SW480 (cell line): ENCODE measurements at regions not wholly inside any gene's neighbourhood (a gene's known extent, or its start where the extent isn't known, plus 50 kb on each side); places are given as distances from the start of the nearest gene placed in this dataset.

Experiments
- DNase-seq: peaks from one replicate; pipeline ENCODE4 v3.0.0-alpha.2; 2016; ENCODE audit warnings: low spot score

DNA sequence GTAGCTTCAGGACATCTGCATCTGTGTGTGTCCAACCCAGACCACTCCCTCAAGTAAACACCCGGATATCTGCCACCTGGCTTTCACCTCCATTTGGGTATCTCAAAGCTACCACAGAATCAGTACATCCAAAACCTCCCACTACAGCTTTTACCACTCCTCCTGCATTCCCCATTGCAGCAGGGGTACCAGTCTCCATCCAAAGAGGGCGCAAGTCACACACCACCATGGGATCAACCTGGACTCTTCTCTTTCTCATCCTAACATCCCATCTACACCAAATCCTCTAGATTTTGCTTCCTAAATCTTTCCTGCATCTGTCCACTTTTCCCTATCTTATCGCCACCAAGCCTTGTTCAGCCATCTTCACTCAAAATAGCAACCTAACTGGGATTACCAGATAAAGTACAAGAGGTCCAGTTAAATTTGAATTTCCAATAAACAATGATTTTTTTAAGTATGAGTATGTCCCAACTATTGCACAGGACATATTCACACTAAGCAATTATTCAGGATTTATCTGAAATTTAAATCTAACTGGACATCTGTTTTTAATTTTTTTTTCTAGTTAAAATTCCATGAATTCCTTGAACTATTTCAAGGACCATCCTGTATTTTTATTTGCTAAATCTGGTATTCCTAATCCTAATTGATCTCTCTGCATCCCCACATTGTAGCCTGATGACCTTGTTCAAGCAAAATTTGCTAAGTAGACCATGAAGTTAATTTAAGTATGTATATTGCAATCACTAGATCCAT lies 164.3 kb upstream of the MLN start:
- no peak for DNase-seq

DNA sequence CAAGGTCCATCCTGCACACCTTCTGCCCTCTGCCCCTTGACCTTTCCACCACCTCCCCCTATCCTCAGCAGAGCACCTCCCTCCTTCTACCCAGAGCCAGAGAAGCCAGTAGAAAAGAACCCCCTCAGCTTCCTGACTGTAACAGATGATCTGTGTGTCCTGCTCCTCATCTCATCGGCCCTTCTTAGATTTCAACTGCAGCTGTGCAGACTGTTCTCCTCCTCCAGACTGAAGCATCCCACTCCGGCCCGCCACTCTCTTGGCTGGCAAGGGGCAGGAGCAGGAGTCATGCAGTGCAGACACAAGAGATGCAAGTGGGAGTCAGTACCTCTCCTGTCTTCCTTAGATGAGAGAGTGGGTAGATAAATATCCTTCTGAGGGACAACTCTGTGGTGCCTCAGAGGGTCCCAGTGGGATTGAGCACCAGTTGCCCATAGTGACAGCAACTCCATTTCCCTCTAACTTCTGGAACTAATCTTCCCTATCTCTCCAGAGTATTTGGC lies 163.5 kb upstream of the MLN start:
- DNase-seq, result no peak

DNA sequence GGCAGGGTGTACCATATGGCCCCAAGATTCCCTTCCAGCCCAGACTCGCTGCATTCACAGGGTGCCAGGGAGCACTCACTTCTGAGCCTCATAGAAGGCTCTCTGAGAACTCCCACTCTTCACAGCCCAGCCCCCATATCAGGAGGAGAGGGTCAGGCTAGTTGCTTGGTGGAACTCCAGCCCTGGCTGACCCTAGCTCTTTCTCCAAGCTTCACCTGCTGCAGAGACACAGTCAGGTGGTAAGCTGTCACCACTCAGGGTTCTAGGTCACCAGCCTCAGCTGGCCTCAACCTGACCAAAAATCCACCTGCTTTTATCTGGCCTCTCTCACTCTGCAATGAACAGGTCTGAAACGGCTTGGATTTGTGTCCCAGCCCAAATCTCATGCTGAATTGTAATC lies 162.7 kb upstream of the MLN start:
- no peak for DNase-seq

DNA sequence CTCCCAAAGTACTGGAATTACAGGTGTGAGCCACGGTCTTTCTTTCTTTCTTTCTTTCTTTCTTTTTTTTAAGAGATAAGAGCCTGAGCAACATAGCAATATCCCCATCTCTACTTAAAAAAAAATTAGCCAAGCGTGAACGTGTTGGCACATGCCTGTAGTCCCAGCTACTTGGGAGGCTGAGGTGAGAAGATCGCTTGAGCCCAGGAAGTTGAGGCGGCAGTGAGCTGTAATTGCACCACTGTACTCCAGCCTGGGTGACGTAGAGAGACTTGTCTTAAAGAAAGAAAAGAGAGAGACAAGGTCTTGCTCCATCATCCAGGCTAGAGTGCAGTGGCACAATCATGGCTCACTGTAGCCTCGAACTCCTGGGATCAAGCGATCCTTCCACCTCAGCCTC lies 162.0 kb upstream of the MLN start:
- DNase-seq, result no peak

DNA sequence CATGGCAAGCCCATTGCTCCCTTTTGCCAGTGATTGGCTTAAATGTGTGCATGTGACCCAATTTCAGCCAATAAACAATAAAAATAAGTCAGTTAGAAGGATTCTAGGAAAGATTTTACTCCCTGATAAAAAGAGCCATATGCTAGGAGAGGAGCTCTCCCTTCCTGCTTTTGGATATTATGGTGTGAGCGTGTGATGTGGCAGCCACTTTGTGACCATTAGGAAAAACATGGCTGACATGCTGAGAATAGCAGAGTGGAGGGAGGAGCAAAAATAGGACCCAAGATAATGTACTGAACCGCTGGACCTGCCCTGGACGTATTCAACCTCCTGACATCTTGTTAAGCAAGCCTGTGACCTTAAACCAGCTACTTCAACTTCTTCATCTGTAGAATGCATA lies 160.6 kb upstream of the MLN start:
- no peak for DNase-seq

DNA sequence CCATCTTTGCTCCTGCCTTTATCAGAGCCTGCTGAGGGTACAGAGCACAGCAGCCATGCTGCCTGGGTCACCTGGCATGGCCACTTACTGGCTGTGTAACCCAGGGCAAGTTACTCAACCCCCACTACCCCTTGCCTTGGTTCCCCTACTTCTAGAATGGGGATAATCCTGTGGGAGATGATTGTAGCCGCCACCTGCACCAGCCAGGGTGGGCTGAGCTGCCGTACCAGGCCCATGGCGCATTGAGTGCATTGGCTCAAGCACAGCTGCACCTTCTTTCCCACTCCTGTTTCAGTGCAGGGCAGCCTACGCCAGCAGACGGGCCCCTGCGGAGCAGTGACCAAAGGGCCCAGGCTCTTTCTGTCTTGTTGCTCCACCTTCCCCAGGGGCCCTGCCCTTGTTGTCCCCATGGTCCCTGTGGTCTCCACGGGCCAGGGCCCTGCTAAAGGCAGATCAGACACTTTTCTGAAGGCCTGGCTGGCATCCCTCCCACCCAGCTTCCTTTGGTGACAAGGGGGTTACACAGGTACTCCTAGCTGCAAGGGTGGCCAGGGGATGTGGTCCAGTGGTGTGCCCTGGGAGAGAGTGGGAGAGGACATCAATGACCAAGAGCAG lies 159.4 kb upstream of the MLN start:
- no peak for DNase-seq

DNA sequence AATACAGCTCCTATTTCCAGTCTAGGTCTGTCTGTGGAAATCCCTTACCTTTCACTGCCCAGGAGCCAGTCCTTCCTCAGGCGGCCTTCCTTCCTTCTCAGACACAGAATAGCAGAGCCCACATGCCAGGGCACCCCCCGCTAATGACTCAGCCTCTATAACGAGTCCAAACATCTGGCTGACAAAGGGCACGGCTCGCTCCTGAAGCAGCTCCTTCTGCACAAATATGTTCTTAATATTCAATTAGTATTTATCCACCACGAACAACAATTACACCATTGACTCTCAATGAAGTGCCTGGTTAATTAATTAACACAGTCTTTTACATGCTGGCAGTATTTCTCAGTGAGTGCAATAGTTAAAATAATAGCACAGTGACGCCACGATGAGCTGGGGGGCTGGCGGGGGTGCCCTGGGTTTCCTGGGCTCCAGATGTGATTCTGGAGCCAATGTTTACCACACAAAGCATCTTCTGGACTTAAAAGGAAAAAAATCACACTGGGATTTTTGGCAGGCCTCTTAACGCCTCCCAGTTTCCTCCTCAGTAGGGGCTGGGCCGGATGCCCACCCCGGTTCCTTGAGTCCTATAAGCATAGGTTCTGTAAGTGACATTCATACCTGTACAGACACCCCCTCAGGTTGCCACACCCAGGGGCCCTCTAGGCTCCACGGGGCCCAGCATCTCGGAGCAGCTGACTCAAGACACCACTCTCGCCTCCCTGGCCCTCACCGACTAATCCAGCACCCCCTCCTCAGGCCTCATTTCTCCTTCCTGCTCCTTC lies 158.6 kb upstream of the MLN start:
- no peak for DNase-seq

DNA sequence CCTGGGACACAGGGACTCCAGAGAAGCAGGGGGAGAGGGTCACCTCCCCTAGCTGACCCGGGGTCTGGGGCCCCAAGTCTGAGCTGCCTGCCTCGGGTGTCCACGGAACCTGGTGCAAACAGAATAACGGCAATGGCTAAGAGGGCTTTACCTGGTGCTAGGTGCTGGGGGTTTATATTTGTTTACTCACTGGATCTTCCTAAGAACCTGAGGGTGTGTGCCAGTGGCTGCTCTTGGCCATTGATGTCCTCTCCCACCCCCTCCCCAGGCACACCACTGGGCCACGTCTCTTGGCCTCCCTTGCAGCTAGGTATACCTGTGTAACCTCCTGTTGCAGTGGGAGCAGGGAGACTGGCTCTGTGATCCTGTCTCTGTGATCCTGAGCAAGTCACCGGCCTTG lies 157.9 kb upstream of the MLN start:
- DNase-seq, result no peak

DNA sequence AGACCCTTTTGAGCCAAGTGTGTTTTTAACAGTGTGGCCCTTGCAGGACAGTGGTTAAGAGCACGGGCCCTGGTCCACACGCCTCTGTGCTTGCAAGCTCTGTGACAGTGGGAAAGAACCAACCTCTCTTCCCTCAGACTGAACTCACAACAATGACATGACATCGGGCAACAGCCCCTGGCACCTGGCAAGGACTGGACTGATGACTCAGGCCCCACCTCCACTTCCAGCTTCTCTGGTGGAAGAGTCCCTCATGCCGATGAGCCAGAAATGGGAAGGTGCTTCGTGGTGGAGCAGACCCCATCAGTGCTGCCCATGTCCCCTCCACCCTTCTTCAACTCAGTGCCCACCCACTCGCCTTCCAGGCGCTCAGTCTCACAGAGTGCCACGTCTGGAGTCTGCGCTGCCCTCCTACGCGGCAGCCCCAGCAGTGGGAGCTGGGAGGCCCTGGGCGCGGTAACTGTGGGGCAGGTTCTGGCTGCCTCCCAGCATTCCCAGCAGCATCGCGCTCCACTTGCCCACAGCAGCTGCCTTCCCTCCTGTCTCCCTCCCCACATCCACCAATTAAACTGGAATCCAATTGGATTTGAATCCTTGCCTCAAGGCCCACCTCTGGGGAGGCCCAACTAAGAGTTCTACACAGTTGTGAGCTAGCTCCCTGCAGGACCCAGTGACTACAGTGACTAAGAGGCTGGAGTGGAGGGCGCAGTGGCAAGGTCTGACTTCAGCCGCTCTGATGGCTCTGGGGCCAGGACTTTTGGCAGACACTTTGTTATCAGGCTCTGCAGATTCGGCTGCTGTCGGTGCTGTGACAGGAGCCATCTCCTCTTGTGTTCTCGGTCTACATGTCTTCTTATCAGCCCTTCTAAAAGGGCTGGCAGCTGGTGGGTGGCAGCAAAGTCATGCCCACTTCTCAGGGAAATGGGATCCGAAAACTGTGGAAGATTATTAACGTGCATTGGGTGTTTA lies 156.8 kb upstream of the MLN start:
- no peak for DNase-seq

DNA sequence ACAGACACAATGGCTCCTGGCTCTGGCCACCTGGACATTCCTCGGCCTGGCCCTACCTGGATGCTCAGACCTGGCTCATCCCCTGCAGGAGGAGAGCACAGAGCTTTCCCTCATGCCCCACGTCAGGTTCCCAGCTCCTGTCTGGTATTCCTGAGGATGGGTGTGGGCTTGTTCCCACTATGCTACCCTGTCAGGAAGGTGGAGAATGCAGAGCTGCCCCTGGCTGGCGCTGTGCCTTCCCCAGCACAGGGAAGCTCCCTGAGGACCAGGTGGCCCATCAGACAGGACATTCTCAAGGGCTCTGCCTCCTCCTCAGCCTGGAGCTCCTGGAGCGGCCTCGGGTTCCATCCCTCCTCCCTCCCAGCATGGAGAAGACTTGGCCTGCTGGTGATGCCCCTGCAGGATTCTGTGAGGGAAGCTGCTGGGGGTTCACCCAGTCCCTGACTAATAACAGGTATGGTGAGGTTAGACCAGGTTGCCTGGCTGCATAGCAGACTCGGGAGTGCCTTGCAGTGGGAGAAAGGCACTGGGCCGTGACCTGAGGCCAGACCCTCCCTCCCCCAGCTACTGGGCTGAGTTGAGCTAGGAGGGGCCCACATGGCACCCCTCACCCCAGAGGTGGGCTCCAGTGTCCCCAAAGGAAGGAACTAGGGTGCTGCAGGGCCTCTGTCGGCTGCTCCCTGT lies 156.0 kb upstream of the MLN start:
- no peak for DNase-seq

DNA sequence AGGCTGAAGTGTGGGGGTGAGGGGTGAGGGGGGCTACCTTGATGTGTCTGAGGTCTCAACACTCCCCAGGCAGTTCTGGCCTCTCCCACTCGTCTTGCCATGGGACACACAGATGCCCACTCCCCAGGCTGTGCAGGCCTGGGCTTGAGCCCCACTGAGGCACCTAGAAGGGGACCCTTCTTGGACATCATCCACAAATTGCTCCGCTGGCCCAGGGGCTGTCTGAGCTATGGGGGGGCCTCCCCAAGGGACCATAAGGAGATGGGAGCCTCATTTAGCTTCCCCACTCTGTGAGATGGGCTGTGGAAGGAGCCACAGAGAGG lies 155.5 kb upstream of the MLN start:
- DNase-seq, result no peak

DNA sequence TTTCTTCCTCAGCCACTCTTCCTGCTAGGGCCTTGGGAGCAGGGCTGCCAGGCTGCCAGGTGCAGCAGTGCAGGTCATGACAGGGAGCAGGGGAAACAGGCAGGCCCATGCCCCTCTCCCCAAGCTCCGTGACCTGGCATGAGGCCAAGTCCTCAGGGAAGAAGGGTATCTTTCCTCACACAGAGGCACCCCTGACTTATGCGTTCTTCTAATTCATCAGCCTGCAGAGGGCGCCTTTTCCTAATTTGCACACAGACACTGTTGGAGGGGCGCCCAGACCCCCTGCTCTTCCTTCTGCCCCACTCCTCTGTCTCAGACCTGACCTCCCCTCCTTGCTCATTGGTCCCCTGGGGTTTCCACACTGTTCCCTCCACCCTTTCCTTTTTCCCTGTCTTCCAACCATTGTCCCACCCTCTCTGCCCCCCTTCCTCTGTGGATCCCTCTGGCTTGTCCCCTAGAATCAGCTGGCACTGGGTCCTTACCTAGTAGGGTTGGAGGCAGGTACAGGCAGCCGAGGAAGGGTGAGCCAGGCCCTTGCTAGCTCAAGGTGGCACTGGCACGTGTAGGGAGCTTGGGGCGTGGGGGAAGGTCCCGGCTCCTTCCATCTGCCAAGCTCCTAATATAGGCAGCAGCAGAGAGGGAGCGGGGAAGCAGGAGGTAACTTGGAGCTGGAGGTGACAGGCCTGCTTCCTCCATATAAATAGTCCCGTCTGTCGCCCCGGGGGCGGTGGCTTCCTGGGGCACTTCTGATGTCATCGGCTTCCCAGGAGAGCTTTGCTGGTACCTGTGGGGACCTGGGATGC lies 154.9 kb upstream of the MLN start:
- no peak for DNase-seq

DNA sequence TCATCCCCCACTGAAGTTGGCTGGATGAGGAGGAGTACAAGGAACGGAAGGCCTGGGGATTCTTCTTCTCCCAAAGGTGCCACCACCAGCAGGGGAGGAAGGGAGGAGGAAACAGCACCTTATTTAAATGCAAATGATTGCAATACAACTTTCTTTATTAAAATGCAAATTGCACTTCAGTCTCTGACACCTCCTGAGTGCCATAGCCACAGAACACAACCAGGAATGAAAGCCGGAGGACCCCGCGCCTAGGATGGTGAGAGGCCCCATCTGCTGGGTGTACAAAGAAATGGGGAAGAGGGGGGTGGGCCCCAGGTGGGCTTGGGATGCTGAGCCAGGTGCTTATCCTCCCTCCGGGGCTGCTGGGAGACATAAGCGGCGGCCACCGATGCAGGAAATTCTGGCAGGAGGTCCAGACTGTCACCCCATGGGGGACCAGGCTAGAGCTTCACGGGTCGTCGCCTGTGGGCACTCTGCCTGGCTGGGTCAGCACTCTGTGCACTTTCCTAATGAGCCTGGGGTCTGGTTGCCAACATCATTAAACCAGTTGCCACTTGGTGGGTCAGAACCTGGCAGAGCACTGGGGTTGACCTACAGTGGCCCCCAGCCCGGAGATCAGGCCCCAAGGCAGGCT lies 154.2 kb upstream of the MLN start:
- no peak for DNase-seq

DNA sequence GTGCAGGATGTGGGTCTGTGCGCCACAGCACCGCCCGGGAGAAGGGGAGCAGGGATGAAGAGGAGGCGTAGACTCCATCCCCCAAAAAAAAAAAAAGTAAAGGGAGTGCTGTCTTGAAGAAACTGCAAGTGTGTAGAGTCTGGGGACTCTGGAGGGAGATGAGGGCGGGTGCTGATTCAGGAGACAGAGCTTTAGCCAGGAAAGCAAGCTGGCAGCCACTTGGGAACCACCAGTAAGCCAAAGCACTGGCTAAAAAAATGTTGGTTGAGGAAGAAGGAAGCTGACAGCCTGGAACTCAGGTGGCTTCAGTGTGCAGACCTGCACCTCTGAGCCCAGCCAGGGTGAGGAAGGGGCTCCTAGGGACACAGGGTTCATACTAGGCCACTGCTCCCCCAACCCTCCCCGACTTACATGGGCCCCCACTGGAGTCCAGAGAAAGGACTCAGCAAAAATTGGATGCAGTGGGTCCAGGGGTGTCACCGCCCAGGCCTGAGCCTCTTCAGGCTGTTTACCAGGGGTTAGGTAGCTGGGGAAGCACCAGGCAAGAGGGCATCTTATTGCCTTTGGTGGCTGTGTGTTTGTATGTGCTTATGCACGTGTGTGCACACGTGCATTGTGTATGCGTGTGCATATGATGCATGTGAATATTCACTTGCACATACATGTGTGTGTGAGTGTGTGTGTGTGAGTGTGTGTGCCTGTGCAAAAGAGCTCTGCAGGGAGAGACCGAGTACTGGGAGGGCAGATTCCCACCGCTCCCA lies 153.5 kb upstream of the MLN start:
- DNase-seq, result no peak

DNA sequence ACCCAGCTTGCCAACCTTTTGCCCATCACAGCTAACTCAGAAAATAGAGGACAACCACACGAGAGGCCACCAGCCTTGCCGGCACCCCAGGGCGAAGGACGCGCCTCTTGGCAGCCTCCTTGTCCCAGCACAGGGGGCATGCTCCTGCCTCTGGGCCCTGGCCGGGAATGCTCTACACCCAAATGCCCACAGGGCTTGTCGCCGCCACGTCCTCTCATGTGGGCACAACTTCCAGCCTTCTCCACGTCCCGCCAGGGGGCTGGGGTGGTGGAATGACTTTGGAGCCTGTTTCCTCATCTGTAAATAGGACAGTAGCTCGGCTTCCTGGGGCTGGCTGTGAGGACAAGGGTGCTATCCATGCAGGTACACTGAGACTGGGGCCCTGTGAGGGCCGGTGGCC lies 152.4 kb upstream of the MLN start:
- DNase-seq, result no peak

DNA sequence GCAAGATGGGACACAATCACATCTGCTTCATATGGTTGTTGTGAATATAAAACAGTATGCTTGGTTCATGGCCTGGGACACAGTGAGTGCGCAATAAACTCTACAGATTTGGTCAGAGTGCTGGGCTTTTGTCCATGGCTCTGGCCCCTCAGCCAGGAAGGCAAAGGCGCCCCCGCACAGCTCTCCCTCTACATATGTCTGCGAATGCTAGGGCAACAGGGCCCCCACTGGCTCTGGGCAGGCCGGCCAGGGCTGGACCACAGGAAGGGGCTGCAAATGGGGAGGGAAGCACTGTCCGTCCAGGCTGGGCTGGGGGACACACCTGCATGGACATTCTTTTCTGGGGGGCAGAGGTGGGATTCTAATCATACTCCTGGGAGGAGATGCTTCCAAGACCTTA lies 151.8 kb upstream of the MLN start:
- DNase-seq, result no peak

DNA sequence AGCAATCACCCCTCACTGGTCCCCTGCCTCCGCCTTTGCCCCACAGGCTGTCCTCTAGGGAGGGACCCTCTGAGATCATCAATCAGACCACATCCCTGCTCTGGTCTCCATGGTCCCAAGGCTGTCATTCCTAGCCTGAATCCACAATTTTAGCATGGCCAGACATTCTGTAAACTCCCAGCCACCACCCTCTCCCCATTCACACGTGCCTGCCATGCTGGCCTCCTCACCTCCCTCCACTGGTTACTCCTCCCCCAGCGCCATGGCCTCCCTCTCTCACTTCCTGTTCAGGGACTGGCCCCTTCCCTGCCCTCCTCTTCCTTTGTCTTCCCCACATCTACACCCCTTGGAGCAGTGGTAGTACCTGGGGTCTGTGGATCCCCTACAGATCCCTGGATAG lies 150.7 kb upstream of the MLN start:
- no peak for DNase-seq

DNA sequence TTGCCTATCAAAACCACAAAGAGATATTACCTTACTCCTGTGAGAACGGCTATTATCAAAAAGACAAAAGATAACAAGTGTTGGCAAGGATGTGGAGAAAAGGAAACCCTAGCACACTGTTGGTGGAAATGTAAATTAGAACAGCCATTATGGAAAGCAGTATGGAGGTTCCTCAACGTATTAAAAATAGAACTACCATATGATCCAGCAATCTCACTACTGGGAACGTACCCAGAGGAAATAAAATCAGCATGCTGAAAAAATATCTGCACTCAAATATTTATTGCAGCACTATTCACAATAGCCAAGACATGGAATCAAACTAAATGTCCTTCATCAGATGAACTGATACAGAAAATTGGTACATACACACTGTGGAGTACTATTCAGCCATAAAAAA lies 149.4 kb upstream of the MLN start:
- no peak for DNase-seq

DNA sequence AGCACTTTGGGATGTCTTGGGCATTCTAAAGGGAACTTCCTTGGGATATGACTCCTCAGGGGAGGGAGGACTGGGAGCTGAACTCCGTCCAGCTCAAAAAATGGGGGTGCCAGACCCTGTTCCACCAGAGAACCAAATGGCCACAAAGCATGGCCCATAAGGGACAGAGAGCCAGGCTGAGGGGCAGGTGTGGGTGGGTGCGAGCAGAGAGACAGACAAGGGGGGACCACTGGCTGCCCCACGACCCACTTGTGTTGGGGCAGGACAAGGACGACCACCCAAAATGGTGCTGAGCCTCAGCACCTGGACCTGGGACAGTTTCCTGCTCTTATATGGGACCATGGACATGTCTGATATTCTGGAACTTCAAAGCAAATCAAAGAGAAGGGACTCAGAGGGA lies 148.2 kb upstream of the MLN start:
- no peak for DNase-seq
